NCI-H1092 (cell line): ENCODE measurements at regions not wholly inside any gene's neighbourhood (a gene's known extent, or its start where the extent isn't known, plus 50 kb on each side); places are given as distances from the start of the nearest gene placed in this dataset.

Source experiments
- DNase-seq: peaks from one replicate; lab custom pipeline; 2025; lab: John Stamatoyannopoulos, UW

GRCh38 chr9:1331546-1332038 is 281.4 kb downstream of the DMRT2 start:
- no peak for DNase-seq

GRCh38 chr9:1332156-1332555 is 282.0 kb downstream of the DMRT2 start:
- no peak for DNase-seq

- no peak for DNase-seq
These were observed 285.0 kb downstream of the DMRT2 start for GRCh38 chr9:1335174-1335573.

- no peak for DNase-seq
These were observed 287.0 kb downstream of the DMRT2 start for GRCh38 chr9:1337169-1337568.

GRCh38 chr9:1340390-1340789 is 290.2 kb downstream of the DMRT2 start:
- no peak for DNase-seq

GRCh38 chr9:1353291-1353690 is 303.1 kb downstream of the DMRT2 start:
- DNase-seq = no peak

- DNase-seq = no peak
These were observed 303.9 kb downstream of the DMRT2 start for GRCh38 chr9:1354086-1354485.

GRCh38 chr9:1354606-1355005 is 304.4 kb downstream of the DMRT2 start:
- no peak for DNase-seq

GRCh38 chr9:1355656-1356055 is 305.5 kb downstream of the DMRT2 start:
- no peak for DNase-seq

- no peak for DNase-seq
These were observed 312.7 kb downstream of the DMRT2 start for GRCh38 chr9:1362845-1363244.

GRCh38 chr9:1366276-1366675 is 316.1 kb downstream of the DMRT2 start:
- DNase-seq = no peak

GRCh38 chr9:1369297-1369696 is 319.1 kb downstream of the DMRT2 start:
- DNase-seq = no peak

- no peak for DNase-seq
These were observed 323.3 kb downstream of the DMRT2 start for GRCh38 chr9:1373445-1373844.

GRCh38 chr9:1383899-1384455 is 333.8 kb downstream of the DMRT2 start:
- no peak for DNase-seq

GRCh38 chr9:1384816-1385215 is 334.7 kb downstream of the DMRT2 start:
- DNase-seq = no peak

- DNase-seq = no peak
These were observed 336.3 kb downstream of the DMRT2 start for GRCh38 chr9:1386420-1386819.

GRCh38 chr9:1388216-1388615 is 338.1 kb downstream of the DMRT2 start:
- DNase-seq = no peak

- DNase-seq = no peak
These were observed 350.8 kb downstream of the DMRT2 start for GRCh38 chr9:1400983-1401382.

GRCh38 chr9:1404940-1405339 is 354.8 kb downstream of the DMRT2 start:
- no peak for DNase-seq

- no peak for DNase-seq
These were observed 361.7 kb downstream of the DMRT2 start for GRCh38 chr9:1411826-1412225.

- no peak for DNase-seq
These were observed 364.6 kb downstream of the DMRT2 start for GRCh38 chr9:1414711-1415131.

- no peak for DNase-seq
These were observed 365.0 kb downstream of the DMRT2 start for GRCh38 chr9:1415146-1415545.

- no peak for DNase-seq
These were observed 366.1 kb downstream of the DMRT2 start for GRCh38 chr9:1416261-1416660.

- no peak for DNase-seq
These were observed 371.3 kb downstream of the DMRT2 start for GRCh38 chr9:1421436-1421835.

- no peak for DNase-seq
These were observed 377.7 kb downstream of the DMRT2 start for GRCh38 chr9:1427875-1428274.
